ENCODE measurements at regions not wholly inside any gene's neighbourhood (a gene's known extent, or its start where the extent isn't known, plus 50 kb on each side); places are given as distances from the start of the nearest gene placed in this dataset.

GRCh38 chr2:48129293-48129950 is 185.1 kb upstream of the FOXN2 start:
- TF ChIP-seq CTCF (IDR thresholded peaks at IDR 0.05; ENCODE audit: low read depth, low read length, missing control alignments): no peak
- H3K4me3 ChIP-seq (replicated peaks; ENCODE audit: low read depth, low read length): no peak overlapping the region
- no peak for DNase-seq (ENCODE audit: extremely low read depth, low read depth)

- TF ChIP-seq CTCF (IDR thresholded peaks at IDR 0.05; ENCODE audit: low read depth, low read length, missing control alignments): no peak
- no peak overlapping the region for H3K4me3 ChIP-seq (replicated peaks; ENCODE audit: low read depth, low read length)
- DNase-seq (ENCODE audit: extremely low read depth, low read depth): peak; percentile 42
Observed at GRCh38 chr2:48131539-48132270, 182.8 kb upstream of the FOXN2 start.

- H3K4me3 ChIP-seq (replicated peaks; ENCODE audit: low read depth, low read length): no peak overlapping the region
- DNase-seq (ENCODE audit: extremely low read depth, low read depth): no peak
- no peak for TF ChIP-seq CTCF (IDR thresholded peaks at IDR 0.05; ENCODE audit: low read depth, low read length, missing control alignments)
Observed at GRCh38 chr2:48132271-48132625, 182.2 kb upstream of the FOXN2 start.

GRCh38 chr2:48134704-48135103 is 179.8 kb upstream of the FOXN2 start:
- TF ChIP-seq CTCF (IDR thresholded peaks at IDR 0.05; ENCODE audit: low read depth, low read length, missing control alignments): no peak
- H3K4me3 ChIP-seq (replicated peaks; ENCODE audit: low read depth, low read length): no peak overlapping the region
- no peak for DNase-seq (ENCODE audit: extremely low read depth, low read depth)

DNA sequence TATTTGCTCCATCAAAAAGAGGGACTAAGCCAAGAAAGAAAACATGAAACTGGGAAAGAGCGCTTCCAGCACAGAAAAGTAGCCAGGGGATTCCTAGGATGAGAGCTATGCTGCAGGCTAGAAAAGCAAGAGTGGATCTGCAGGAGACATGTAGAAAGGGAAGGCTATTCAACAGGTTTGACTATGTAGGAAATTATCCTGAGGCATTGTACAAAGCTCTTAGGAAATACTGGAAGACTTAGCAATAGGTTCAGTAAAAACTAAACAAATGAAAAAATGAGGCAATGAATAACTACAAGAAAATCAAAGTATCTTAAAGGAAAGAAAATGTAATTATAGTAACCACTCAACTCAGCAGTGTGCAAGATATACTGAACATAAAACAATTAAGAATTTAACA is 178.7 kb upstream of the FOXN2 start:
- H3K4me3 ChIP-seq (replicated peaks; ENCODE audit: low read depth, low read length): no peak overlapping the region
- TF ChIP-seq CTCF (IDR thresholded peaks at IDR 0.05; ENCODE audit: low read depth, low read length, missing control alignments): no peak
- DNase-seq (ENCODE audit: extremely low read depth, low read depth): no peak

DNA sequence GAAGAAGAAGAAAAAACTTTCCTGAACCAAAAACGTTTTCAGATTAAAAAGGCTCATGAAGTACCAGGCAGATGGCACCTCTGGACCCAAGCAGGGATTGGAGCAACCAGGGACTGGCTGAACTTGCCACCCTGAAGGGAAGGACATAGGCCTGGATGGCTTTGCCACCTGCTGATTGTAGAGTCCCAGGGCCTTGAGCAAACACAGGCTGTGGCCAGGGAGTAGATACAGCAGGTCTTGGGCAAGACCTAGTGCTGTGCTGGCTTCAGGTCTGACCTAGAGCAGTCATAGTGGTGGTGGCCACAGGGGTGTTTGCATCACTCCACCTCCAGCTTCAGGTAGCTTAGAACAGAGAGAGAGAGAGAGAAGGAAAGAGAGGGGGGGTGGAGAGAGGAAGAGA is 176.7 kb upstream of the FOXN2 start:
- TF ChIP-seq CTCF (IDR thresholded peaks at IDR 0.05; ENCODE audit: low read depth, low read length, missing control alignments): no peak
- no peak overlapping the region for H3K4me3 ChIP-seq (replicated peaks; ENCODE audit: low read depth, low read length)
- no peak for DNase-seq (ENCODE audit: extremely low read depth, low read depth)

Data from HFF-Myc (cell line).